ENCODE measurements at regions not wholly inside any gene's neighbourhood (a gene's known extent, or its start where the extent isn't known, plus 50 kb on each side); places are given as distances from the start of the nearest gene placed in this dataset.
"Not testable (repeated sequence)": the region's sequence is repeated elsewhere in the genome, so short reads cannot be mapped to it uniquely, and the experiment has no call there.

DNA sequence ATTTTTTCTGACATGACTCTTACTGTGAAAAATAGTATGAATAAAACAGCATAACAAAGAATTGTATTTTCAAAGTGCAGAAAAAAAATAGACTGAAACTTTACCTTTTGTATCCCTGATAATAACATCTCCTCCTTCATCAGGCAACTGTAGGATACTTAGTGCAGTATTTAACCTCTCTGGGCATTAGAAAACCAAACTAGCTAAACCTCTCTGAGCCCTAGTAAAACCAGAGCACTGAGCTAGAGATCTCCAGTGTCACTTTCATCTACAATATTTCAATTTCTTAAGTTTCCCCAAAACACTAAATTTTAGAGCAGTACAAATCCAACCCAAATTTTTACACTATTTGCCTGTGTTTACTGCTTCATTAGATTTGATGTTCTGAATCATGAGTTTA lies 594.0 kb upstream of the LINC00305 start:
- Histone ChIP-seq H3K9me2 (replicated peaks; ENCODE audit: insufficient read depth, low read length) (no peaks in the 10 kb centered on the region), H4K20me1 (ENCODE audit: low read depth, low read length) (no peaks in the 10 kb centered on the region), H3K9me3 (ENCODE audit: insufficient read depth, low read length) (no peaks in the 10 kb centered on the region), H3K4me3 (ENCODE audit: insufficient read depth, low read length, poor library complexity, severe bottlenecking) (no peak overlapping the region), H3K27me3 (ENCODE audit: low read length) (no peaks in the 10 kb centered on the region), H3K79me2 (ENCODE audit: insufficient read depth, low read length) (no peaks in the 10 kb centered on the region), H3K36me3 (ENCODE audit: low read length) (no peaks in the 10 kb centered on the region), H3K9ac (ENCODE audit: low read length) (no peak overlapping the region), H3F3A (ENCODE audit: insufficient read depth) (no peaks in the 10 kb centered on the region), H3K27ac (ENCODE audit: low read depth, low read length) (no peak overlapping the region), H2AFZ (ENCODE audit: low read depth, low read length, severe bottlenecking) (no peak overlapping the region), H3K4me2 (ENCODE audit: low read depth, low read length, poor library complexity, severe bottlenecking) (no peak overlapping the region)
- TF ChIP-seq EZH2phosphoT487 (conservative IDR thresholded peaks at IDR 0.05; ENCODE audit: low read length) = no peak
- TF ChIP-seq, protein P1, sequence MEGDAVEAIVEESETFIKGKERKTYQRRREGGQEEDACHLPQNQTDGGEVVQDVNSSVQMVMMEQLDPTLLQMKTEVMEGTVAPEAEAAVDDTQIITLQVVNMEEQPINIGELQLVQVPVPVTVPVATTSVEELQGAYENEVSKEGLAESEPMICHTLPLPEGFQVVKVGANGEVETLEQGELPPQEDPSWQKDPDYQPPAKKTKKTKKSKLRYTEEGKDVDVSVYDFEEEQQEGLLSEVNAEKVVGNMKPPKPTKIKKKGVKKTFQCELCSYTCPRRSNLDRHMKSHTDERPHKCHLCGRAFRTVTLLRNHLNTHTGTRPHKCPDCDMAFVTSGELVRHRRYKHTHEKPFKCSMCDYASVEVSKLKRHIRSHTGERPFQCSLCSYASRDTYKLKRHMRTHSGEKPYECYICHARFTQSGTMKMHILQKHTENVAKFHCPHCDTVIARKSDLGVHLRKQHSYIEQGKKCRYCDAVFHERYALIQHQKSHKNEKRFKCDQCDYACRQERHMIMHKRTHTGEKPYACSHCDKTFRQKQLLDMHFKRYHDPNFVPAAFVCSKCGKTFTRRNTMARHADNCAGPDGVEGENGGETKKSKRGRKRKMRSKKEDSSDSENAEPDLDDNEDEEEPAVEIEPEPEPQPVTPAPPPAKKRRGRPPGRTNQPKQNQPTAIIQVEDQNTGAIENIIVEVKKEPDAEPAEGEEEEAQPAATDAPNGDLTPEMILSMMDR (IDR thresholded peaks at IDR 0.05; ENCODE audit: insufficient read depth, low read length, poor library complexity, severe bottlenecking) = no peak

DNA sequence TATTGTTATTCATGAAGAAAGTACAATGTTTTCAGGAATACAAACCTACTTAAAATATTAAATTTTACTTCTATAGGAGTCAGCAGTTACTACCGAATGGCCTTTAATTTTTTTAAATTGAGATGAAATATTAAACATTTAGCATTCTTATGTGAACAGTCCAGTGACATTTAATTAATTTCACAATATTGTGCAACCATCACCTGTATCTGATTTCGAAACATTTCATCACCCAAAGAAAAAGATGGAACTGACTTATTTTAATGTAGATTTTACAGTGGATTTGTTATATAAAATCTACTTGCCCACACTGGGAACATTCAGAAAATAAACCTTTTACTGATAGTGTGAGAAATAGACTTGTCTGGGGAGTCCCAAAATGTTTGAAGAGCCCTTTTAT lies 585.2 kb upstream of the LINC00305 start:
- H3F3A ChIP-seq (ENCODE audit: insufficient read depth) = no peaks in the 10 kb centered on the region
- no peak overlapping the region for H3K9ac ChIP-seq (ENCODE audit: low read length)
- no peaks in the 10 kb centered on the region for H3K9me3 ChIP-seq (ENCODE audit: insufficient read depth, low read length)
- no peaks in the 10 kb centered on the region for H3K9me2 ChIP-seq (replicated peaks; ENCODE audit: insufficient read depth, low read length)
- no peaks in the 10 kb centered on the region for H4K20me1 ChIP-seq (ENCODE audit: low read depth, low read length)
- H3K27me3 ChIP-seq (ENCODE audit: low read length) = no peaks in the 10 kb centered on the region
- H2AFZ ChIP-seq (ENCODE audit: low read depth, low read length, severe bottlenecking) = no peak overlapping the region
- no peak overlapping the region for H3K4me3 ChIP-seq (ENCODE audit: insufficient read depth, low read length, poor library complexity, severe bottlenecking)
- no peak overlapping the region for H3K27ac ChIP-seq (ENCODE audit: low read depth, low read length)
- TF ChIP-seq, protein P1 (IDR thresholded peaks at IDR 0.05; ENCODE audit: insufficient read depth, low read length, poor library complexity, severe bottlenecking) = no peak
- no peak for TF ChIP-seq EZH2phosphoT487 (conservative IDR thresholded peaks at IDR 0.05; ENCODE audit: low read length)
- no peaks in the 10 kb centered on the region for H3K79me2 ChIP-seq (ENCODE audit: insufficient read depth, low read length)
- no peak overlapping the region for H3K4me2 ChIP-seq (ENCODE audit: low read depth, low read length, poor library complexity, severe bottlenecking)
- H3K36me3 ChIP-seq (ENCODE audit: low read length) = no peaks in the 10 kb centered on the region

DNA sequence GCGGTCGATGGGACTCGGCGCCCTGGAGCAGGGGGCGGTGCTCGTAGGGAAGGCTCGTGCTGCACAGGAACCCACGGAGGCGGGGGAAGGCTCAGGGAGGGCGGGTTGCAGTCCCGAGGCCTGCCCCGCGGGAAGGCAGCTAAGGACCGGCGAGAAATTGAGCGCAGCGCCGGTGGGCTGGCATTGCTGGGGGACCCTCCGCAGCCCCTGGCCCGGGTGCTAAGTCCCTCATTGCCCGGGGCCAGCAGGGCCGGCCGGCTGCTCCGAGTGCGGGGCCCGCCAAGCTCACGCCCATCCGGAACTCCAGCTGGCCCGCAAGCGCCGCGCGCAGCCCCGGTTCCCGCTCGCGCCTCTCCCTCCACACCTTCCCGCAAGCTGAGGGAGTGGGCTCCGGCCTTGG lies 576.8 kb upstream of the LINC00305 start:
- H3K27me3 ChIP-seq (ENCODE audit: low read length); H3K9ac ChIP-seq (ENCODE audit: low read length); H3F3A ChIP-seq (ENCODE audit: insufficient read depth); H3K4me2 ChIP-seq (ENCODE audit: low read depth, low read length, poor library complexity, severe bottlenecking); H2AFZ ChIP-seq (ENCODE audit: low read depth, low read length, severe bottlenecking); H3K4me3 ChIP-seq (ENCODE audit: insufficient read depth, low read length, poor library complexity, severe bottlenecking); H3K27ac ChIP-seq (ENCODE audit: low read depth, low read length); H4K20me1 ChIP-seq (ENCODE audit: low read depth, low read length); H3K79me2 ChIP-seq (ENCODE audit: insufficient read depth, low read length); H3K9me2 ChIP-seq (replicated peaks; ENCODE audit: insufficient read depth, low read length); H3K36me3 ChIP-seq (ENCODE audit: low read length); H3K9me3 ChIP-seq (ENCODE audit: insufficient read depth, low read length): not testable (repeated sequence)

DNA sequence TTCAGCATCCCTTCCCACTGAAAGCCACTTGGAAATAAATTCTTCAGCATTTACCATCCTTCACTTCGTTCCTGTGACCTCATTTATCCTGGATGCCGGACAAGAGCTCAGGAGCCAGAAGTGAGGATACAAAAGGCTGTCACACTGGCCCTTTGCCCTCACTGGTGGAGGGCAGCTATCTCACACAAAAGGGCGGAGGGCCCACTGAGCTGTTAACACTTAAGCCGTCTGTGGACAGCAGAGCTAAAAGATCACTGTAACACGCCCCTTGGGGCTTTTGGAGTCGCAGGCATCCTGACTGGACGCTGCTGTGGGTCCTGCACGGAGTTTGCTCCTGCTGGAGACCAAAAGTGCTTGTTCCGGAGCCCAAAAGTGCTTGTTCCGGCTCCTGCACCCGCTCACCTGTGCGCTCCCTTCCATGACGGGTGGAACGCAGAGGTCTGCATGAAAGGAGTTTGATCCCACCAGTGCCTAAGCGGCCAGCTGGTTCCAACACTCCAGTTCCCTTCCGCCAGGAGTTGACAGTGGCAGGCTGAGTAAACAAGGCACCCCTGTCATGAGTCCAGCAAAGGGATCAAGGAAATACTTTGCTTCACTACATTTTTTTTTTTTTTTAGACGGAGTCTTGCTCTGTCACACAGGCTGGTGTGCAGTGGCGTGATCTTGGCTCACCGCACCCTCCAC lies 572.0 kb upstream of the LINC00305 start:
- no peak overlapping the region for H3K4me2 ChIP-seq (ENCODE audit: low read depth, low read length, poor library complexity, severe bottlenecking)
- TF ChIP-seq EZH2phosphoT487 (conservative IDR thresholded peaks at IDR 0.05; ENCODE audit: low read length) = no peak
- TF ChIP-seq, protein P1 (IDR thresholded peaks at IDR 0.05; ENCODE audit: insufficient read depth, low read length, poor library complexity, severe bottlenecking) = no peak

More for the DNA sequence above, 572.0 kb upstream of the LINC00305 start:
- Histone ChIP-seq H3K27me3 (ENCODE audit: low read length) (no peaks in the 10 kb centered on the region), H3K36me3 (ENCODE audit: low read length) (no peaks in the 10 kb centered on the region), H3K27ac (ENCODE audit: low read depth, low read length) (no peak overlapping the region), H3K79me2 (ENCODE audit: insufficient read depth, low read length) (no peaks in the 10 kb centered on the region), H3K9me2 (replicated peaks; ENCODE audit: insufficient read depth, low read length) (no peaks in the 10 kb centered on the region), H3K4me3 (ENCODE audit: insufficient read depth, low read length, poor library complexity, severe bottlenecking) (no peak overlapping the region), H2AFZ (ENCODE audit: low read depth, low read length, severe bottlenecking) (no peak overlapping the region), H3F3A (ENCODE audit: insufficient read depth) (no peaks in the 10 kb centered on the region), H3K9ac (ENCODE audit: low read length) (no peak overlapping the region), H3K9me3 (ENCODE audit: insufficient read depth, low read length) (no peaks in the 10 kb centered on the region), H4K20me1 (ENCODE audit: low read depth, low read length) (no peaks in the 10 kb centered on the region)

All from SU-DHL-6 (cell line).